Heart right ventricle (tissue), 16 donors: ENCODE measurements at regions not wholly inside any gene's neighbourhood (a gene's known extent, or its start where the extent isn't known, plus 50 kb on each side); places are given as distances from the start of the nearest gene placed in this dataset.

Source experiments
- ATAC-seq, 8 donors: fragments of 200-7000 bp; cut with Tn5 transposase; one replicate each; pipeline ENCODE4 v1.9.1; 2020; ENCODE audit warnings: mild to moderate bottlenecking in 8 of 8, moderate library complexity in 8 of 8, moderate number of reproducible peaks in 1 of 8
- DNase-seq, 2 donors: peaks; one replicate each; pipeline ENCODE4 v3.0.0-alpha.2; 2020
- H3K27ac ChIP-seq, 10 donors: fragments of 200-600 bp; sonication (generic) in 2 of 10; one replicate each; pipeline versions ENCODE4 v1.5.0 to v1.8.0; 2020 to 2022; ENCODE audit warnings: mild to moderate bottlenecking in 3 of 10
- H3K27me3 ChIP-seq, 7 donors: fragments of 200-600 bp; one replicate each; pipeline ENCODE4 v1.8.0; 2021 to 2022; ENCODE audit warnings: mild to moderate bottlenecking in 2 of 7
- H3K36me3 ChIP-seq, 9 donors: fragments of 200-600 bp; sonication (generic) in 1 of 9; one replicate each; pipeline versions ENCODE4 v1.5.0 to v1.8.0; 2020 to 2022; ENCODE audit warnings: mild to moderate bottlenecking in 2 of 9
- H3K4me1 ChIP-seq, 9 donors: fragments of 200-600 bp; sonication (generic) in 1 of 9; one replicate each; pipeline versions ENCODE4 v1.5.0 to v1.8.0; 2020 to 2022; ENCODE audit warnings: mild to moderate bottlenecking in 4 of 9
- H3K4me3 ChIP-seq, 10 donors: fragments of 200-600 bp; sonication (generic) in 2 of 10; one replicate each; pipeline versions ENCODE4 v1.5.0 to v1.8.0; 2020 to 2022; ENCODE audit warnings: mild to moderate bottlenecking in 7 of 10, moderate library complexity in 2 of 10
- H3K9me3 ChIP-seq, 11 donors: fragments of 200-600 bp in 10 of 11; sonication (generic) in 2 of 11; one replicate each; pipeline versions ENCODE4 v1.5.0 to v1.8.0; 2013 to 2022; ENCODE audit warnings: mild to moderate bottlenecking in 2 of 11, control low read depth in 1 of 11, moderate library complexity in 1 of 11
- WGBS, 2 donors: extraction: QIAGEN DNeasy Blood & Tissue Kit; methylation state at CpG; one replicate each; pipeline ENCODE4 v1.1.7; 2013; ENCODE audit warnings: inconsistent platforms in 1 of 2; 5-methylcytosine and 5-hydroxymethylcytosine counted together
- intact Hi-C, 10 donors: fragments of 100-400 bp; cut with DNase I; formaldehyde crosslinking; loops; one replicate each; pipeline versions ENCODE4 v1.11.1 to v1.14.2; 2022
- TF ChIP-seq, protein P1 (sequence below), 9 donors: fragments of 200-600 bp; sonication (generic) in 2 of 9; IDR thresholded peaks; one replicate each; pipeline versions ENCODE4 v1.5.0 to v1.8.0; 2021 to 2022; ENCODE audit warnings: antibody characterized with exemption in 9 of 9, mild to moderate bottlenecking in 5 of 9, moderate library complexity in 1 of 9
- donor health status: Arrhythmogenic right ventricular cardiomyopathy.
- donor health status: ischemic (EF 13 %, LVEDD 7.1; RV severe dilation, severe dysfunction).
- donor health status: healthy with polysubstance abuse.
- donor health status: DM: no; HTN: yes; CAD: no.
- donor health status: DM: no; HTN: no; CAD: no.
- donor health status: ischemic (EF 25% LVEDD 6.9; RV normal size, moderate dysfunction).
- donor health status: ischemic (EF 25% LVEDD 5.7; RV mildly dilated, moderate dysfunction).
- donor health status: healthy.
- donor health status: DM: yes; HTN: yes; CAD: no.
- donor health status: Ischemic cardiomyopathy.
- donor health status: ischemic (EF 35%, LVEDD 5.7; RV mildly dilated, moderate dysfunction).
- donor health status: nonischemic (EF 11% LVEDD 7.7; RV severe dilation, severe dysfunction).
- donor health status: DM: yes; HTN: yes; CAD: no.
- donor health status: PGD.
- donor health status: ischemic (EF 29% LVEDD 5.4; RV normal size, mild dysfunction).
- donor health status: nonischemic (EF 23%, LVEDD 6.1; RV moderate dilation, normal function).

GRCh38 chr2:239793086-239793485 lies 232.1 kb downstream of the NDUFA10 start:
- WGBS, 2 donors: 91 to 94% methylated on average over 5 of the region's 5 CpGs
- peaks cover 0 to 12% (median 0%) of the 10 kb centered on the region in 11 donors for H3K9me3 ChIP-seq

GRCh38 chr2:239792405-239793084 lies 232.6 kb downstream of the NDUFA10 start:
- Histone ChIP-seq H3K4me3 (no peak overlapping the region), H3K4me1 (no peaks in the 10 kb centered on the region), H3K27me3 (peaks cover 0 to 16% (median 4%) of the 10 kb centered on the region in 7 donors), H3K36me3 (no peaks in the 10 kb centered on the region), H3K9me3 (peaks cover 0 to 12% (median 0%) of the 10 kb centered on the region in 11 donors), H3K27ac (no peak overlapping the region)
- intact Hi-C loops: no loop called here
- 82 to 83% methylated on average over 18 of the region's 18 CpGs for WGBS, 2 donors
- DNase-seq (no peak), ATAC-seq (peak in 1 of 8 donors; percentile 41)
- TF ChIP-seq, protein P1, sequence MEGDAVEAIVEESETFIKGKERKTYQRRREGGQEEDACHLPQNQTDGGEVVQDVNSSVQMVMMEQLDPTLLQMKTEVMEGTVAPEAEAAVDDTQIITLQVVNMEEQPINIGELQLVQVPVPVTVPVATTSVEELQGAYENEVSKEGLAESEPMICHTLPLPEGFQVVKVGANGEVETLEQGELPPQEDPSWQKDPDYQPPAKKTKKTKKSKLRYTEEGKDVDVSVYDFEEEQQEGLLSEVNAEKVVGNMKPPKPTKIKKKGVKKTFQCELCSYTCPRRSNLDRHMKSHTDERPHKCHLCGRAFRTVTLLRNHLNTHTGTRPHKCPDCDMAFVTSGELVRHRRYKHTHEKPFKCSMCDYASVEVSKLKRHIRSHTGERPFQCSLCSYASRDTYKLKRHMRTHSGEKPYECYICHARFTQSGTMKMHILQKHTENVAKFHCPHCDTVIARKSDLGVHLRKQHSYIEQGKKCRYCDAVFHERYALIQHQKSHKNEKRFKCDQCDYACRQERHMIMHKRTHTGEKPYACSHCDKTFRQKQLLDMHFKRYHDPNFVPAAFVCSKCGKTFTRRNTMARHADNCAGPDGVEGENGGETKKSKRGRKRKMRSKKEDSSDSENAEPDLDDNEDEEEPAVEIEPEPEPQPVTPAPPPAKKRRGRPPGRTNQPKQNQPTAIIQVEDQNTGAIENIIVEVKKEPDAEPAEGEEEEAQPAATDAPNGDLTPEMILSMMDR (IDR thresholded peaks at IDR 0.05): no peak

More at GRCh38 chr2:239793086-239793485, 232.1 kb downstream of the NDUFA10 start:
- DNase-seq: no peak
- intact Hi-C loops: no loop called here
- H3K4me1 ChIP-seq: no peaks in the 10 kb centered on the region
- H3K4me3 ChIP-seq: no peak overlapping the region
- no peak for ATAC-seq
- TF ChIP-seq, protein P1 (IDR thresholded peaks at IDR 0.05): no peak
- no peak overlapping the region for H3K27ac ChIP-seq
- peaks cover 0 to 16% (median 4%) of the 10 kb centered on the region in 7 donors for H3K27me3 ChIP-seq
- H3K36me3 ChIP-seq: no peaks in the 10 kb centered on the region

DNA sequence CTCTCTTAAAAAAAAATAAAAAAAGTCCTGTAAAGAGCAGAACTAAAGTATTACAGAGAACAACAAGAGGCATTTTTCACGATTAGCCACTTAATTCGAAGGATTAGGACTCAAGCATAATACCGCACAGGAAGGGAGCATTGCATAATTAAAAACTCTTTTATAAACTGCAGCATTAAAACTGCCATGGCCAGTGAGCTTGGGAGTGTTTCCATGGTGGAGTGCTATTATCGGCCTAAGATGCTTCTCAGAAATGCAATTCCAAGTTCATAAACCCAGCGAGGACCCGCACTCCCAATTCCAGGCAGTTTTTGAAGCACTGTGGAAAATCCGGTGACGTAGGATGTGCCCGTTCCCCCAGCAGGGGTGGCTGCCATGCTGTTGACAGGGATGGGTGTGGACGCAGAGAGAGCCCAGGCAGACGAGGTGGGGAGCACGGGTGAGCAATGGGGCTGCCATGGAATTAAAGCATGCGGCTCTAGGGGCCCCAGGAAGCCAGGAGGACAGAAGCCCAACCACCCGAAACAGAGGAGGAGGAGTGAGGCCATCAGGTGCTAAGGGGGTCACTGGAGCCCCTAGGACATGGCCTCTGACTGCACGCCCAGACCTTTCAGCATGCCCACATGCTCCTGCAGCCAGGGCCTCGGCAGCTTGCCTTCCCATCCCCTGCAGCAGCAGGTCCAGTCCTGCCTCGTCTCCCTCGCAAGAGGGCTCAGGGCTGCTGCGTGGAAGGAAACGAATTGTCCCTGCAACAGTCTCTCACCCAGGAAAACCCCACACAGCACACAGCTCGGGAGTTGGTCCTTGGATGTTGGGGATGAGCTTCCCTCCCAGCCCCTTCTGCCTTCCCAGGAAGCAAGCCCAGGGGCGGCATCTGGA lies 233.4 kb downstream of the NDUFA10 start:
- DNase-seq (no peak), ATAC-seq (no peak)
- intact Hi-C loops: no loop called here
- Histone ChIP-seq H3K36me3 (no peaks in the 10 kb centered on the region), H3K27ac (no peak overlapping the region), H3K27me3 (peaks cover 0 to 16% (median 4%) of the 10 kb centered on the region in 7 donors), H3K4me3 (no peak overlapping the region), H3K4me1 (no peaks in the 10 kb centered on the region), H3K9me3 (peaks cover 0 to 12% (median 0%) of the 10 kb centered on the region in 11 donors)
- TF ChIP-seq, protein P1 (IDR thresholded peaks at IDR 0.05): no peak
- WGBS, 2 donors: 73 to 76% methylated on average over 22 of the region's 22 CpGs

- Histone ChIP-seq H3K4me1 (no peaks in the 10 kb centered on the region), H3K36me3 (no peaks in the 10 kb centered on the region), H3K9me3 (peaks cover 0 to 22% (median 0%) of the 10 kb centered on the region in 11 donors), H3K27ac (no peak overlapping the region), H3K4me3 (no peak overlapping the region), H3K27me3 (peaks cover 0 to 16% (median 4%) of the 10 kb centered on the region in 7 donors)
- no peak for DNase-seq
- no peak for ATAC-seq
- WGBS, 2 donors: 43 to 68% methylated on average over 9 of the region's 9 CpGs
- intact Hi-C loops: no loop called here
- TF ChIP-seq, protein P1 (IDR thresholded peaks at IDR 0.05): no peak
Observed at GRCh38 chr2:239790721-239791120, 234.4 kb downstream of the NDUFA10 start.
